ENCODE measurements at regions not wholly inside any gene's neighbourhood (a gene's known extent, or its start where the extent isn't known, plus 50 kb on each side); places are given as distances from the start of the nearest gene placed in this dataset.

DNA sequence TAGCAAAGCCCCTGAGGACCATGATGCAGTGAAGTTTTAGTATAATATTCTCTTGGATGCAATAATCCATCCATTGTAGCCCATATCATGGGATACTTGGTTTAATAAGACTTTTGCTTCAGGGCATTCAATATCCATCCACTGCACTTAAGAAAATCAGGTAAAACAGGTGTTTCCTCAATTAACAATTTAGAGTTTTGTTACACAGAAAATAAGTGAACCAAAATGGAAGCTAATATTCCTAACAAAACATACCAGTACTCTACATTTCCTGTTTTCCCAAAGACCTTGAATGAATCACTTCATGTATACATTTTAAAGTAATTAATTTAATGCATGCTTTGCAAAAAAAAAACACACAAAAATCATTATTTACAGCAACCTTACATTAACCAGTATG lies 305.6 kb downstream of the NR2F1-AS1 start:
- DNase-seq (ENCODE audit: low spot score): no peak

DNA sequence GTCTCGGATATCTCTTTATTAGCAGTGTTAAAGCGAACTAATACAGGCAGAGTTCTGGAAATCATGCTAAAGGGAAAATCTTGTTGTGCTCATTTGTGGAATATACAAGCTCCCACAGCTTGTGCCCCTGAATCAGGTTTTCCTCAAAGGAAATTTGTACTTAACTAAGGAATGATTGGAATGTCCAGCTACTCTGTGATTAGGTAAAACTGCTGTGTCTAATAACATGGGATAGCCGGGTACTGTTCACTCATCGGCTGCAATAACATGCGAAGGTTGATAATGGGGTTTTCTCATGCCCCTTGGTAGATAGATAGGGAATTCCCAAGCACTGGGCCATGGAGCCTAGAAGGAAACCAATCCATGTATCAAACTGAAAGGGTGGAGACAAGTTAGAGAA lies 306.7 kb downstream of the NR2F1-AS1 start:
- DNase-seq (ENCODE audit: low spot score): peak; percentile 31

DNA sequence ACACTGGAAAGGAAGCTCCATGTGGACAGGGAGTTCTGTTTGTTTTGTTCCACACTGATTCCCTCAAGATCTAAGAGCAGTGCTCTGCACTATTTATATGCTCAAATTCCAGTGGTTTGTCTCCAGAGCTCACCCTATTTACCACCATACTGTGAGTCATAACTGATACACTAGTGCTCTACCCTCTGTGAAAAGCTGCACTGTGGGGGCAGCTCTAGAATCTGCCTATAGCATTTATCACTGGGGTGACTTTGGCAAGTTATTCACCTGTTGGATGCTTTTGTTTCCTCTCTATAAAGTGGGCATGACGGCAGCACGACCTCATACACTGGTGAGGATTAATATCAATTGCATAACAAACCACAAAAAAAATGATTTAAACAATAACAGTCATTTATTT lies 307.8 kb downstream of the NR2F1-AS1 start:
- no peak for DNase-seq (ENCODE audit: low spot score)

DNA sequence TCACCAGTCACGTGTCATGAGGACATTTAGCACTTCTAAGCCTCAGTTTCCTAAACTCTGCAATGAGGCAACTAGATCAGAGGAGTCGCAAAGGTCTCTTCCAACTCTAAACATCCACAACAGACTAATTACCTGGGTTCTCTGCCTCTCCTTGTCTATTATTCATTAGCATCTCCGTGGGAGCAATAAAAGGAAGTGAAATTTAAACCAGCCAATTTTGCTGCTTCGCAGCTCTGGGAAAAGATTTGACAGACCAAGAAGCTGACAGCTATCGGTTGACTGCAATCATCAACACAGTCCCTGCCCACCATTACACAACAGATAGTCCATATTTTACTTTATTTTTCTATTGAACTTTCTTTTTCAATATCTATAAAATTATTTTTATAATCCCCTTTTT lies 308.9 kb downstream of the NR2F1-AS1 start:
- DNase-seq (ENCODE audit: low spot score): no peak

- no peak for DNase-seq (ENCODE audit: low spot score)
Observed at GRCh38 chr5:93267736-93268135, 313.3 kb downstream of the NR2F1-AS1 start.

- DNase-seq (ENCODE audit: low spot score): no peak
Observed at GRCh38 chr5:93267276-93267675, 313.7 kb downstream of the NR2F1-AS1 start.

GRCh38 chr5:93257616-93258015 lies 323.4 kb downstream of the NR2F1-AS1 start:
- no peak for DNase-seq (ENCODE audit: low spot score)

DNA sequence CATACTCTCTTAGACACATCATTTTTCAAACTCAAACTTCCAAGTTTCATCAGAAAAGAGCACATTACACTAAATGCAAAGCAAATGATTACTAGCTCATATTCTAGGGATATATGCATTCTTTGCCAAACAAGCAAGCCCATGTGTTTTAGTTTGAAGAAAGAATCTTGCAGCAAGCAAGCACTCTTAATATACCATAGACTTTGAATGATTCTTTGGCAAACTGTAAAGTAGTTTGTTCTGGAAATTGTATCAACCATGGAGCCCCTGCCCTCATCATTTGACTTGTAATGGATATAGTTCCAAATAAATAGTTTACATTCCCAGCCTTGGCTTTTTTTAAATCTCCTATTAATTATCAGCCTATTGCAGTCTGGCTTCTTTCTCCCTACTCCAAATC lies 325.2 kb downstream of the NR2F1-AS1 start:
- no peak for DNase-seq (ENCODE audit: low spot score)

GRCh38 chr5:93252165-93252564 lies 328.9 kb downstream of the NR2F1-AS1 start:
- no peak for DNase-seq (ENCODE audit: low spot score)

DNA sequence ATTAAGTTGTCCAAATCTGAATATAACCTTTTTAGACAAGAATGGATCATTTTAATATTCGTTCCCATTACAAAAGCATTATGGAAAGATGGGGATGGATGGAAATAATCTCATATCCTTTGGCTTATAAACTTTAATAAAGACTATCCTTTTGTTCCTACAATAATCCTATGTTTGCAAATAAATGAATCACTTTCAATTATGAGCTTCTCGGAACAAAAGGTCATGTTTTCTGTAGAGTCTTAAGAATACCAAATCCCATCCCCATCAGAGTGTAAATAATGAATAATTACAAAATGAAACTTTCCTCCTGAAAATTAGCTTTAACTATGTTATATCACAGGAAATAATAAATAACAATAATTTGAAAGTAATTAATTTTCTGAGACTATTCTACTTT lies 329.7 kb downstream of the NR2F1-AS1 start:
- no peak for DNase-seq (ENCODE audit: low spot score)

DNA sequence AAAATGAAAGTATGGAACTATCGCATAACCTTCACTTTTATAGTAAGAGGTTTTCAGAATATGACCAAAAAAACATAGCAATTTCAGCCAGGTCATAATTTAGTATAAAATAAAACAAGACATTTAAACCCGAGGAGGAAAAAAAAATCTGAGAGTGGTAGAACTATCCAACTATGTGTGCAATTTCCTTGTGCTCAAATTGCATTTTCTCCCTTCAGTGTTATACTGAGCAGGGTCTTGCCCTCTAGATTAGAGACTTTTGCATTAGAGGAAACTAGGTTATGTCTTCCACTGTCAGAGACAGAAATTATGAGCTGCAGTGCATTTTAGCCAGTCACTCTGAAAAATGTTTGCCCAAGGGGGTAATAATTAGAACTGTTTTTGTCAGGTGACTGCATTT lies 330.6 kb downstream of the NR2F1-AS1 start:
- DNase-seq (ENCODE audit: low spot score): peak; percentile 63

- peak; percentile 59 for DNase-seq (ENCODE audit: low spot score)
Observed at GRCh38 chr5:93249651-93250289, 331.2 kb downstream of the NR2F1-AS1 start.

- peak; percentile 4 for DNase-seq (ENCODE audit: low spot score)
Observed at GRCh38 chr5:93247105-93247504, 333.9 kb downstream of the NR2F1-AS1 start.

- peak; percentile 79 for DNase-seq (ENCODE audit: low spot score)
Observed at GRCh38 chr5:93246090-93246855, 334.7 kb downstream of the NR2F1-AS1 start.

- DNase-seq (ENCODE audit: low spot score): no peak
Observed at GRCh38 chr5:93245226-93245625, 335.8 kb downstream of the NR2F1-AS1 start.

- DNase-seq (ENCODE audit: low spot score): no peak
Observed at GRCh38 chr5:93243481-93243880, 337.5 kb downstream of the NR2F1-AS1 start.

- no peak for DNase-seq (ENCODE audit: low spot score)
Observed at GRCh38 chr5:93240228-93240834, 340.7 kb downstream of the NR2F1-AS1 start.

GRCh38 chr5:93236807-93237421 lies 344.1 kb downstream of the NR2F1-AS1 start:
- no peak for DNase-seq (ENCODE audit: low spot score)

DNA sequence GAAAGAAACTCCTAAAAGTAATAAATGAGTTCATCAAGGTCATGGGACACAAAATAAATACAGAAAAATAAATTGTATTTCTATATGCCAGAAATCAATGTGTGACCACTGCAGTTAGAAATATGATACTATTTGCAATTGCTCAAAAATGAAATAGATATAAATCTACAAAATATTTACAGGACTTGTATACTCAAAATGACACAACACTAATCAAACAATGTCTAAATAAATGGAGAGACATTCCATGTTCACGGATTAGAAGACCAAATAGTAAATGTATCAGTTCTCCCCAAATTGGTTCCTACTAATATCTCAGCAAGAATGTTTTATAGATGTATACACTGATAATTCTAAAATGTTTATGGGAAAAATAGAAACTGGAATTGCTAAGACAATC lies 345.3 kb downstream of the NR2F1-AS1 start:
- DNase-seq (ENCODE audit: low spot score): no peak

DNA sequence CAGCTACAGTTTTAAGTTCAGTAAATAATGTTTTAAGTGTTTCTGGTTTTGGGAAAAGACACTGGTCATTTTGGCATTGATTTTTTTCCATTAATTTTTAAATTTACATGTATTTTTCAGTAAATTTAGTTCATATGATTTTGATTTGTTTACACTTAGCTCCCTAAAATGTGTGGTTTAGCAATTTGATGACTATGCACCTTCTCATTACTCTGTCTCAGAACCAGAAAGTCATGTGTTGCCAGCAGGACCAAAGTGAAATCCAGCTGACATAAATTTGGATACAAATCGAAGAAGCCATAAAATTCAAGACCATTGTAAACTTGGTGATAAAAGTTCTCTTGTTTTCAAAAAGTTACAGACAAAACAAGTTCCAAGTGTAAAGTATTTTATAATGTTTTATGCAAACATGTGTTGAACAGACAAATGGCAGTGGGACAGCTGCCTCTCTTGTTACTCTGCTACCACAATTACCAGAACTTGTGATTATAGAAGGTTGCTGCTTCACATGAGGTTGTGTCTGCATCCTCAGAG lies 354.8 kb downstream of the NR2F1-AS1 start:
- DNase-seq (ENCODE audit: low spot score): no peak

GRCh38 chr5:93225748-93226147 lies 355.3 kb downstream of the NR2F1-AS1 start:
- no peak for DNase-seq (ENCODE audit: low spot score)

- DNase-seq (ENCODE audit: low spot score): no peak
Observed at GRCh38 chr5:93224624-93225023, 356.4 kb downstream of the NR2F1-AS1 start.

Data from umbilical cord (tissue), 1 donor.